SH-SY5Y (cell line): ENCODE measurements at regions not wholly inside any gene's neighbourhood (a gene's known extent, or its start where the extent isn't known, plus 50 kb on each side); places are given as distances from the start of the nearest gene placed in this dataset.

Experiments used
- GATA2 ChIP-seq: IDR thresholded peaks from 2 replicates; pipeline ENCODE4 v1.6.1; 2011; ENCODE audit warnings: mild to moderate bottlenecking, low read depth, low read length
- GATA3 ChIP-seq: IDR thresholded peaks from 2 replicates; pipeline ENCODE4 v1.6.1; 2011; ENCODE audit warnings: low read depth, mild to moderate bottlenecking, low read length, moderate library complexity

DNA sequence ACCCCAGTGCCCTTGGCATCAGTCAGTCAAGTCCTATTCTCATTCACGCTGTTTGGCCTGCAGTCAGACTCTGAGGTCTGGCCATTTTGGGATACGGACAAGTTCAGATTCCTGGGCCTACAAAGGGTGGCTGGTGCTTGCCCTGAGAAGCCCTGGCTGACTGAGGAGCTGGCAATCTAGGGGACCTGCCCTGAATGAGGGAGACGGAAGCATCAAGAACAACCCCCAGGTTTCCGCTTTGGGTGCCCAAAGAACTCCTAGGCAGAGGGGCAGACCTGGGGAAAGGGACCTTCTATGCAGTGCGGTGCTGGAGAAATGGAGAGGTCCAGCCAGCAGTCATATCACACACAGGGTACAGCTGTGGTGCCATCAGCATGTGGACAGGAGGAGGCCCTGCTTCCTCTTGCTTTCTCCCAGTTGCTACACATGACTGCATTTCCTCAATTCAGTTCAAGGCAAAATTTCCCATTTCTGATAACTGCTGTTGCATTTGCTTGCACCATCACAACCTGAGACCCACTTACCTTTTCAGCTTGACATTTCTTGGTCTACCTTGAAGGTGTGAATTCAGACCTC, 70.9 kb upstream of the LGALSL start:
- no peak for TF ChIP-seq GATA2
- no peak for TF ChIP-seq GATA3
